ENCODE measurements at regions not wholly inside any gene's neighbourhood (a gene's known extent, or its start where the extent isn't known, plus 50 kb on each side); places are given as distances from the start of the nearest gene placed in this dataset.

GRCh38 chr3:118402971-118403370, 631.7 kb downstream of the IGSF11 start:
- TF ChIP-seq POLR2A (IDR thresholded peaks at IDR 0.05; ENCODE audit: low read length), result no peak
- no peak for TF ChIP-seq GATA1 (IDR thresholded peaks at IDR 0.05; ENCODE audit: low read depth, low read length)
- no peak for DNase-seq

- TF ChIP-seq POLR2A (IDR thresholded peaks at IDR 0.05; ENCODE audit: low read length) (no peak), GATA1 (IDR thresholded peaks at IDR 0.05; ENCODE audit: low read depth, low read length) (no peak)
Measured at GRCh38 chr3:118406562-118406961, 628.1 kb downstream of the IGSF11 start.

GRCh38 chr3:118408431-118408830, 626.2 kb downstream of the IGSF11 start:
- no peak for DNase-seq
- TF ChIP-seq GATA1 (IDR thresholded peaks at IDR 0.05; ENCODE audit: low read depth, low read length) (no peak), POLR2A (IDR thresholded peaks at IDR 0.05; ENCODE audit: low read length) (no peak)

More at GRCh38 chr3:118406562-118406961, 628.1 kb downstream of the IGSF11 start:
- DNase-seq, result no peak

DNA sequence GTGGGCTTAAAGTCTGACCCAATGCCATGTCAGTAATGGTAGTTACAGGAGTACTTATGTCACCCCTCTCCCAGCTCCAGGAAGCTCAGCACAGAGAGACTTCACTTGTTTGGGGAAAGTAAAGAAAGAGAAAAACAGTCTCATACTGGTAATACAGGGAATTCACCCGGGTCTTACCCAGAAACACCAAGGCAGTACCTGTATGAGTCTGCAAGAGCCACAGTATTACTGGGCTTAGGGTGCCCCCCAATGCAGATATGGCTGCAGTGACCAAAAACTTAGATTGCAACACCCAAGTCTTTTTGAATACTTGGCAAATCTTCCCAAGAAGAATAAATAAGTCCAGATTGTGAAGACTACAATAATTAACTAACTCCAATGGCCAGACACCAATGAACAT, 622.1 kb downstream of the IGSF11 start:
- TF ChIP-seq GATA1 (IDR thresholded peaks at IDR 0.05; ENCODE audit: low read depth, low read length) (no peak), POLR2A (IDR thresholded peaks at IDR 0.05; ENCODE audit: low read length) (no peak)
- DNase-seq, result no peak

DNA sequence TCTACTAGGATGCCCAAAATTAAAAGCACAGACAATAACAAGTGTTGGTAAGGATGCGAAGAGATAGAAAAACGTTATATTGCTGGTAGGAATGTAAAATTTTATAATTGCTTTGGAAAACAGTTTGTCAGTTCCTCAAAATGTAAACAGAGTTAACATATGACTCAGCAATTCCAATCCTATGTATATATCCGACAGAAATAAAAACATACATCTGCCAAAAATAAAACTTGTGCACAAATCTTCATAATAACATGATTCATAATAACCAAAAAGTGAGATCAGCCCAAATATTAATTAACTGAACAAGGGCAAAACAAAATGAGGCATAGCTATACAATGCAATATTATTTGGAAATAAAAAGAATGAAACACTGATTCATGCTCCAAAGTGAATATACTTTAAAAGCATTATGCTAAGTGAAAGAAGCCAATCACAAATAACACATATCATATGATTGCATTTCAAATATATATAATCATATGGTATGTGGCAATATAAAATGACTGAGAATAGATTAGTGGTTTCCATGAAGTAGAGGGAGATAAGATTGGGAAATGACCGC, 609.3 kb downstream of the IGSF11 start:
- DNase-seq, result no peak
- no peak for TF ChIP-seq GATA1 (IDR thresholded peaks at IDR 0.05; ENCODE audit: low read depth, low read length)

DNA sequence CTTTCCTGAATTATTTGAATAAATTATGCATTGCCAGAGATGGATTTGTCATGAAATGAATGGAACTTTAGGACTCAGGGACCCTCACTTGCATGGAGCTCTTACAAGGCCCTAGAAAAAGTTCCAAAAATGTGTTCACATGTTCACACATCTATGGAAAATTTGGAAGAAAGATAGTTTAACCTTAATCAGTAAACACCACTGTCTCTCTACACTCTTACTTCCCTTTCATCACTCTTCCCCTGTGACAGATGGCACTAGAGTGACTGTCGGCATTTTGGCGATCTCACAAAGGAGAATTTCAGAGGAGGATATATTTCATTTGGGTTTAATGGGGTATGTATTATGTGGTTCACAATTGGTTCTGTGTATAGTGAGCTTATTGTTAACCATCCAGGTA, 600.8 kb downstream of the IGSF11 start:
- TF ChIP-seq GATA1 (IDR thresholded peaks at IDR 0.05; ENCODE audit: low read depth, low read length) (no peak), POLR2A (IDR thresholded peaks at IDR 0.05; ENCODE audit: low read length) (no peak)
- no peak for DNase-seq

DNA sequence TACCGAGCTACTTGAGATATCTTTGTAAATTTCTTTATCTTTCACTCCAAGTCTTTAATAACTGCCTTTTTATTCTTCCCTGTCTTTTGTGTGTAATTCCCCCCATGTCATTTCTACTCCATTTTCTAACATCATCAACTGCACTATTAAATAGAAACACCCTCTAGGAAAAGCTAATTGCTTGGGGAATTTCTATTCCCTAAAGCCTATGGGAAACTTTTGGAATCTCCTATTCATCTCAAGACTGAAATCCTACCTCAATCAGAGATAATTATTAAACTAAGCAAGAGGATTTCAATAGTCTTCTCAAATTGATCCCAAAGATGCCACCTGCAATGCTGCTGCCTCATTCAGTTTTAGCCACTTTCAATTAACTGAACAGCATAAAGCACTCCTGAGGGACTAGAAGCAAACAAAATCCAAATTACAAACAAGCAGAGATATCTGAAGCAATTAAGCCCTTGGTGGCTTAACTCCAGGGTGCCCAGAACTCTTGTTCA, 598.7 kb downstream of the IGSF11 start:
- no peak for TF ChIP-seq GATA1 (IDR thresholded peaks at IDR 0.05; ENCODE audit: low read depth, low read length)
- DNase-seq, result no peak

GRCh38 chr3:118436697-118437262, 597.9 kb downstream of the IGSF11 start:
- peak; percentile 88 to 95 for DNase-seq
- TF ChIP-seq GATA1 (IDR thresholded peaks at IDR 0.05; ENCODE audit: low read depth, low read length) (peak; percentile 64), POLR2A (IDR thresholded peaks at IDR 0.05; ENCODE audit: low read length) (no peak)

DNA sequence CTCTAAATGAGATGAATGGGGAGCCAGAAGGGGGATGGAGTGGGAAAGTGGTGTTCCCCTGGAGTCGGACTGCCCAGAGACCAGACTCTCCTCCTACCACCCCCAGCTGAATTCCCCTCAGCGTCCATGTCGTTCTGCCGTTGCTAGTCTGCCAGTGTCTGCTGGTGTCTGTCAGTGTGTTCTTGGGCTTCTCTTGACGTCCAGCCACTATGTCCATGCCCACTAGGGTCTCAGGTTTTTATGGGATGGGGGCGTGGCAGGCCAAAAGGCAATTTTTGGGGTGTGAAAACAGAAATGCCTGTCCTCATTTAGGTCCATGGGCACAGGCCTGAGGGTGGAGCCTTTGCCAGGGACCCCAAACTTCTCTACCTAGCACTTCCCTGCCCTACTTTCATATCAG, 589.6 kb downstream of the IGSF11 start:
- no peak for DNase-seq
- TF ChIP-seq GATA1 (IDR thresholded peaks at IDR 0.05; ENCODE audit: low read depth, low read length) (no peak), POLR2A (IDR thresholded peaks at IDR 0.05; ENCODE audit: low read length) (no peak)

DNA sequence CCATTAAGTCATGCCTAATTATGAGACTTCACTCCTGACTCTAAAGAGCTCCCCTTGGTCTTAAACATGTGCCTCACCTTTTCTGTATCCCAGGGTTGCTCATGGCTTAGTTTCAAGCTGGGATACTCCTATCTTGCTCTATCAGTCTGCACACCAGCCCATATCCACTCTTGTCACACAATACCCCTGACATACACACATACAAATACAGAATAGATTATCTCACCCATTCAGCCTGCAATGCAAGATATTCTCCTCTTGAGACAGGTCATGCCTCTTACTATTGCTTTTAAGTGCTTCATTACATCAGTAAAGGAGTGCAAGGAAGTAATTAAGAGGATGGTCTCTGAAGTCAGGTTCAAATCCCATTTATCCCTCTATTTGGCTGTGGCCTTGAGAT, 587.3 kb downstream of the IGSF11 start:
- TF ChIP-seq POLR2A (IDR thresholded peaks at IDR 0.05; ENCODE audit: low read length) (no peak), GATA1 (IDR thresholded peaks at IDR 0.05; ENCODE audit: low read depth, low read length) (peak; percentile 21)
- DNase-seq, result peak; percentile 53 to 90

GRCh38 chr3:118466795-118467330, 567.8 kb downstream of the IGSF11 start:
- no peak for DNase-seq
- TF ChIP-seq GATA1 (IDR thresholded peaks at IDR 0.05; ENCODE audit: low read depth, low read length) (no peak), POLR2A (IDR thresholded peaks at IDR 0.05; ENCODE audit: low read length) (no peak)

GRCh38 chr3:118468801-118469200, 565.8 kb downstream of the IGSF11 start:
- no peak for DNase-seq
- TF ChIP-seq POLR2A (IDR thresholded peaks at IDR 0.05; ENCODE audit: low read length), result no peak
- TF ChIP-seq GATA1 (IDR thresholded peaks at IDR 0.05; ENCODE audit: low read depth, low read length), result no peak

DNA sequence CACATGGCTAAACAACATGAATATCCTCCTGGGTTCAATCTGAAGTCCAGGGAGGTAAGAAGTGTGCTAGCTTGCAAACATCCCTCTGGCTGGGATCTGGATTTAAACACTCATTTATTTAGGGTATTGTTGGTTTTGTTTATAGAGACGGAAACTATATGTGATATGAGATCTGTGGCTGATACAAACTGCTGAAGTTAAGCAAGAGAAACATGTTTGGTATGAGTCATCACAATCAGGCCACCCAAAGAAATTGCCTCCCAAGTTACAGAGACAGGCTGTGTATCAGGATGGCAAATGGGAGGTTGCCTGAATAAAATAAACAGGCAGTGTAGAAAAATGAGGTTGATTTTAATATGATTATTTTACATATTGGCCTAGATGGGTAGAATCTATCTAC, 562.1 kb downstream of the IGSF11 start:
- DNase-seq, result peak; percentile 8 to 19
- no peak for TF ChIP-seq GATA1 (IDR thresholded peaks at IDR 0.05; ENCODE audit: low read depth, low read length)
- no peak for TF ChIP-seq POLR2A (IDR thresholded peaks at IDR 0.05; ENCODE audit: low read length)

- no peak for DNase-seq
- TF ChIP-seq POLR2A (IDR thresholded peaks at IDR 0.05; ENCODE audit: low read length) (no peak), GATA1 (IDR thresholded peaks at IDR 0.05; ENCODE audit: low read depth, low read length) (no peak)
Measured at GRCh38 chr3:118473343-118473742, 561.3 kb downstream of the IGSF11 start.
